ENCODE measurements at regions not wholly inside any gene's neighbourhood (a gene's known extent, or its start where the extent isn't known, plus 50 kb on each side); places are given as distances from the start of the nearest gene placed in this dataset.
A peak's percentile ranks its signal among the peaks of the same experiment; 100 is the strongest.
"Not testable (repeated sequence)": the region's sequence is repeated elsewhere in the genome, so short reads cannot be mapped to it uniquely, and the experiment has no call there.

DNA sequence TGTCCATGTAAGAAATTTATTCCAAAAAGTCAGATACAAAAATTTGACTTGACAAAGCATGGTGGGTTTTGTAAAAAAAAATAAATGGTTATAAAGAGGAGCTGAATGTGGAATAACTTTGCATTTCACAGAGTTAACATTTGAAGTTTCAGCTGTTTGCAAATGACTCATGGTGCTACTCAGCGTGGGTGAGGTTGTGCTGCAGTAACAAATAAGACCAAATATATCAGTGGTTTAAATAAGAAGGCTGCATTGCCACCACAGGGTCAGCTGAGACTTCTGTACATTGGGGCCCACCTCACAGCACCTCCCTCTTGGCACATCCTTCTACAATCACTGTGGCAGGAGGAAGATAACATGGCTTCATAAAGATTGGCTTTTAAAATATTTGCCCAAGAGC lies 272.5 kb upstream of the SULF2 start:
- no peak for DNase-seq

GRCh38 chr20:48057251-48057650 lies 272.0 kb upstream of the SULF2 start:
- DNase-seq: no peak

GRCh38 chr20:48056218-48056617 lies 270.9 kb upstream of the SULF2 start:
- no peak for DNase-seq

GRCh38 chr20:48054051-48054450 lies 268.8 kb upstream of the SULF2 start:
- DNase-seq: no peak

DNA sequence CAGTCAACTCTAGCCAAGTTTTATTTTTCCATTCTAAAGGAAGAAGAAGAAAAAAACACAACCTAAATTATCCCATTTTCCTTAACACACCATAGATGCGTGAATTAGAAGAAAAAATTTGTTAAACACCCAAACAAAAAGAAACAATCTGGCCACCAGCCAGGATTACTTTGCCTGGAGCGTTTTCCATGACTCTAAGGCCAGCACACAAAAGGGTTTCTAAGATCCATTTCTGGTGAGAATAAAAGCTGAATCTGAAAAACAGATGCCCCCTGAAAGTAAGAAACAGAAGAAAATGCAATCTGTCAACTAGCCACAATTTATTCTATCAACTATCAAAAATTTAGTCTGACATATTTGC lies 267.2 kb upstream of the SULF2 start:
- DNase-seq: no peak

DNA sequence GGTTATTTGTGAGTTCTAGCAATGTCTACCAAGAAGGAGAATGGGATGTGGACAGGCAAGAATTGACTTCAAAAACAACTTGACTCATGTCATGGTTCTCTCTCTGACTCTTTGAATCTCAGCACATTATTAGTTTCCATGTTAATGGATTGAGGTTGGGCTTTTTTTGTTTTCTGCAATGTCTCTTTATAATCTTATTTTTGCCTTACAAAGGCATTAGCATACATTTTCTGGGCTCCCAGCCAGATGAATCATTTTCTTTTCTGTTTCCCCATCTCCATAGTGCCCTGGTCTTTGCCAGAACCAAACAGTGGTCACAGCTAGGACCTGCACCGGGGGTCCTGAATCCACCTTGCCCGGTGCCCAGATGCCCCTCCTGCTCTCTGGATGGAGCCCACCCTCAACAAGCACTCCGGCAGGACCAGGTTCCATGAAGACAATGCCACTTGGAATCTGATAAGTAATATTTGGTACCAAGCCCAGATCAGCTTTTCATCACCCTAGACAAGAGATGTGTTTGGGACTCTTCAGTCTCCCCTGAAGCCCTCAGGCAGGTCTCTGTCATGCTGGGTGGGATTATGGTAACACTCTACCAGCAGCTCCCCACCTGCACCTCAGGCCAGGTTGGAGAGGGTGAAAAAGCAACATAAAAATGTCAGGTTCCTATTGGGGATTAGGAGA lies 266.7 kb upstream of the SULF2 start:
- DNase-seq: no peak

- no peak for DNase-seq
Observed at GRCh38 chr20:48049641-48050040, 264.4 kb upstream of the SULF2 start.

DNA sequence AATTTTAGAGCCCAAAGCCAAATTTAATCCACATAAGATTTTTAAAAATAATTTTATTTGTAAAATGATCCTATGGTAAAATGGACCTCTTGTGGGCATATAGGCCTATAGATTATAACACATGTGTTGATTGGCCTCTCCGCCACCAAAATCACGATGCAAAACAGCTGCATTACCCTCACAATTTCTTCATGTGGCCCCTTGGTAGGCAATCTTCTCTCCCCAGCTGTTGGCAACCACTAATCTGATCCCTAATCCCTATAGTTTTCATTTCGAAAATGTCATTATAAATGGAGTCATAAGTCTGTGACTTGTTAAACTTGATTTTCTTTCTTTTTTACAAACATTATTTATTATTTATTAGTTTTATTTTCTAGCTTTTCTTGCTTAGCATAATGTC lies 263.9 kb upstream of the SULF2 start:
- DNase-seq: no peak

GRCh38 chr20:48047447-48047846 lies 262.2 kb upstream of the SULF2 start:
- no peak for DNase-seq

- no peak for DNase-seq
Observed at GRCh38 chr20:48042628-48043027, 257.3 kb upstream of the SULF2 start.

- DNase-seq: peak; percentile 96
Observed at GRCh38 chr20:48041078-48041780, 255.9 kb upstream of the SULF2 start.

DNA sequence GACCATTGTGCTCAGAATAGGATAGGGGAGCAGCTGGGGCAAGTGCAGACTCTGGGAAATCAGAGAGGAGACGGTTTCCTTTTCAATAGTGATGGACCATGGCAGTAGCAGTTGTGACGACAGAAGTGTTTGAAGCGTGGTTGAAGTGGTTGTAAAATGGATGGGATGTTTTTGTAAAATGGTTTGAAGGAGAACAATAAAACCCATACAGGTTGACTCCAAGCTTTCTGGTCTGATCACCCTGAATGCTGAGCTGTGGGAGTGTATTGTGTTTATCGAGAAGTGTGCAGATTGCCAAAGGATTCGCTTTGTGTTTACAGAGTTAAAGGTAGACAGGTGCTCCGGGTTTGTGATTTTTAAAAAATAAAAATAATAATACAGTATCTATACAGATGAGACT lies 255.2 kb upstream of the SULF2 start:
- peak; percentile 51 for DNase-seq

DNA sequence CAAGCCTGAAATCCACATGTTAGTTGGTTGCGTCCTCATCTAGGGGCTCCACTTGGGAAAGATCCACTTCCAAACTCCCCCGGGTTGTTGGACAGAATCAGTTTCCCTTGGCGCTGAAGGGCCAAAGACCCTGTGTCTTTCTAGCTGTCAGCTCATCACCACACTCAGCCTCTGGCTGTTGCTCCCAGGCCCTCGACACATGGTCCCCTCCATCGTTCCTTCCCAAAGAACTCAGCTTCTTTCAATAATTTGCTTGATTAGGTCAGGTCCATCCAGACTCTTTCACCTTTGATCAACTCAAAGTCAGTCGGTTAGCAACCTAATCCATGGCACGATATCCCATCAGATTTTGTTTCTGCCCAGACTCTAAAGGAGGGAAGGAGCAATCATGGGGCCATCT lies 254.8 kb upstream of the SULF2 start:
- DNase-seq: no peak

- DNase-seq: no peak
Observed at GRCh38 chr20:48039514-48039913, 254.2 kb upstream of the SULF2 start.

DNA sequence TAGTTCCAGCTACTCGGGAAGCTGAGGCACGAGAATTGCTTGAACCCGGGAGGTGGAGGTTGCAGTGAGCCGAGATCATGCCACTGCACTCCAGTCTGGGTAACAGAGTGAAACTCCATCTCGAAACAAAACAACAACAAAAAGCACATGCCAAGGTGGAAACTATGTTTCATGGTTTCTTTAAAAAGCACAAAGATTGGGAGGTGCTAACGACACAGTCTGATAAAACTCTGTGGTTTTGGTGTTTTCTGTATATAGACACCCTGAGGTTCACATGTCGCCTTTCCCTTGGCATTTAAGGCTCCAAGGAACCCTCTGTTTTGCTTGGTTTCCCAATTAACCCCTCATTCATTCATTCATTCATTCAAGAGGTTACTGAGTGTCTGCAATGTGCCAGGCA lies 253.4 kb upstream of the SULF2 start:
- DNase-seq: no peak

- DNase-seq: not testable (repeated sequence)
Observed at GRCh38 chr20:48037798-48038197, 252.5 kb upstream of the SULF2 start.

GRCh38 chr20:48035961-48036731 lies 250.9 kb upstream of the SULF2 start:
- DNase-seq: no peak

DNA sequence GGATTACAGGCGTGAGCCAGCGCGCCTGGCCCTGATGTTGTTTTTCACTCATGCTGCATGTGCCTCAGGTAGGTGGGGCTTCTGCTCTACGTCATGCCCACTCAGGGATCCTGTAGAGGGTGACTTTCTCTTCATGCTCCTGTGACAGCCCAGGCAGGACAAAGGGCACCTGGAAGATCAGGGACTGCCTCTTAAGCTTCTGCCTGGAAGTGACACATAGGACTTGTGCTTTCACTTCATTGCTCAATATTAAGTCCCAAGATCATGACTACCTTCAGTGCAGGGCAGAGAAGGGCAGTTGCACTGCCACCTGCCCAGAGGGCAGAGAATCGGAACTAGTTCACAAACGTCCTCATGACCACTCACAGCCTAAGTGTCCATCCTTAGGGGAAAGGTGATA lies 249.5 kb upstream of the SULF2 start:
- DNase-seq: no peak

- DNase-seq: not testable (repeated sequence)
Observed at GRCh38 chr20:48033005-48033404, 247.7 kb upstream of the SULF2 start.

DNA sequence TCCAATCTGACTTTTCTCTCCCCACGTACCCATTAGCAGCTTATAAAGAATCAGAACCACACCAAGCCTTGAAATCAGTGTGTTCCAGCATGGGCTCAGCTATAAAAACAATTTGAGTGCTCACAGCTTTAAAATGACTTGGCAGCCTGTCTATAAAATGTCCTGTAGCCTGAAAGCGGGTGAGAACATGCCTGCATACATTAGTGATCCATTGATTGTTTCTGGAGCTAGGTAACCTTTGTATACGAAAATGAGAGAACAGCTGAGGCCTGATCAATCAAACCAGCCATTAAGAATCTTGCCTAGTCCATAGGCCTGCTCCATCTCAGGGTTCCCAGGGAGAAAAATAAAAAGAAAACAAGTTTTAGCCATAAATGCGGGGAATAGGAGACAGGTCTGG lies 245.8 kb upstream of the SULF2 start:
- DNase-seq: no peak

- DNase-seq: peak; percentile 60
Observed at GRCh38 chr20:48026981-48027592, 241.8 kb upstream of the SULF2 start.

DNA sequence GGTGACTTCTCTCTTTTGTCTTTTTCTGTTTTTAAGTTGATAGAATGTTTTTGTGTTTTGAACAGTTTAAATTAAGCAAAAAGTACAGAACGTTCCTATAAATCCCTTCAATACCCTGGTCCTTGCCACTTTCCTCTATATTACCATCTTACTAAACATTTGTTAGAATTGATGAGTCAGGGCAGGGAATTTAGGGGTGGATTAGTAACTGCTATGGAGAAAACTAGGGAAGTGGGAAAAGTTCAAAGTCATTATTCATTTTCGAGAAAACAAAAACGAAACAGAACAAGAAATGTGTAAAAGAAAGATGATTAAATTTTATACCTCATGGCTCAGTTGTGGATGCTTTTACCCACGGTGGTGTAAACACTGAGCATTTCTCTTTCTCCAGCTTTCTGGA lies 240.4 kb upstream of the SULF2 start:
- no peak for DNase-seq

DNA sequence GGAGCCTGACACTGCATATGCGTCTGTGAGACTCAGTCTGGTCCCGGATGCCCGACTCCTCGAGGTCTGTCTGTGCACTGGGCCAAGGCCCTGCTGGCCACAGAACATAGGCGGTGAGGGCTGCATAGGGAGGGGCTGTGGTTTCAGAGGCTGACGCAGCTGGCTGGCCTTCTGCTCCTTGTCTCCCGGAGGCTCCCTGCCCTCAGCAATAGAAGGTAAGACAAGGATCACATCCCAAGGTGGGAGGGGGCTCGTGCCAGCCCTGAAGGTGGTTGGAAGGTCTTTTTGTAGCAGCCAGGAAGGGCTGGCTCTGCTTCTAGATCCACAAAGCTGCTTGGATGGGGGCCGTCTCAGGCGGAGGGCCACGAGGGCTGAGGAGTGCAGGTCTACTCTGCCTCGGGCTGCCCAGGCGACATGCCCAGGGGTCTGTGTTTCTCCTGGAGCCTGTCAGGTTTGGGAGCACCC lies 239.8 kb upstream of the SULF2 start:
- DNase-seq: no peak

- DNase-seq: no peak
Observed at GRCh38 chr20:48024539-48024938, 239.3 kb upstream of the SULF2 start.
